RWPE1 (cell line): ENCODE measurements at regions not wholly inside any gene's neighbourhood (a gene's known extent, or its start where the extent isn't known, plus 50 kb on each side); places are given as distances from the start of the nearest gene placed in this dataset.
A peak's percentile ranks its signal among the peaks of the same experiment; 100 is the strongest.

Experiments used
- CTCF ChIA-PET: fragments of 350-600 bp; sonication (Branson Sonifier 250); formaldehyde crosslinking; extraction: SDS; loops from one replicate; lab custom pipeline; 2021; lab: Yijun Ruan, JAX
- POLR2A ChIA-PET: fragments of 400-600 bp; formaldehyde crosslinking; extraction: SDS; loops from one replicate; lab custom pipeline; 2020; ENCODE audit warnings: antibody characterized with exemption; ENCODE audit not compliant: low non-redundant PET; lab: Yijun Ruan, JAX
- DNase-seq: peaks from one replicate; pipeline ENCODE4 v3.0.0; 2012; ENCODE audit warnings: low spot score
- H3K27ac ChIP-seq: fragments of 450-650 bp; 2 replicates; pipeline ENCODE4 v1.5.1; 2017
- CTCF ChIP-seq: fragments of 450-650 bp; conservative IDR thresholded peaks from 2 replicates; pipeline ENCODE4 v1.5.1; 2017; ENCODE audit warnings: low read depth, mild to moderate bottlenecking

- no peak for TF ChIP-seq CTCF
- ChIA-PET CTCF (interaction anchor here (0.6 kb wide), 1 partner anchor 1141 kb away, joined by 4 read pairs; no protein-coding TSS in a partner anchor), POLR2A (no interaction called here)
- no peak for DNase-seq
- H3K27ac ChIP-seq, result no peak overlapping the region
Observed at GRCh38 chrX:122545778-122546177, 638.3 kb upstream of the GRIA3 start.

GRCh38 chrX:122546269-122546668 is 637.8 kb upstream of the GRIA3 start:
- TF ChIP-seq CTCF, result no peak
- no peak for DNase-seq
- CTCF ChIA-PET, result no interaction called here
- no peak overlapping the region for H3K27ac ChIP-seq
- POLR2A ChIA-PET, result no interaction called here

GRCh38 chrX:122552286-122552800 is 631.7 kb upstream of the GRIA3 start:
- TF ChIP-seq CTCF, result no peak
- POLR2A ChIA-PET, result no interaction called here
- CTCF ChIA-PET, result no interaction called here
- H3K27ac ChIP-seq, result no peak overlapping the region
- no peak for DNase-seq

GRCh38 chrX:122555925-122556324 is 628.2 kb upstream of the GRIA3 start:
- CTCF ChIA-PET, result no interaction called here

GRCh38 chrX:122565952-122566351 is 618.1 kb upstream of the GRIA3 start:
- no peak overlapping the region for H3K27ac ChIP-seq
- ChIA-PET POLR2A (no interaction called here), CTCF (no interaction called here)
- TF ChIP-seq CTCF, result no peak
- DNase-seq, result peak; percentile 42

More at GRCh38 chrX:122555925-122556324, 628.2 kb upstream of the GRIA3 start:
- no peak for TF ChIP-seq CTCF
- POLR2A ChIA-PET, result no interaction called here
- no peak for DNase-seq
- H3K27ac ChIP-seq, result no peak overlapping the region

- no peak for TF ChIP-seq CTCF
- H3K27ac ChIP-seq, result no peak overlapping the region
- POLR2A ChIA-PET, result no interaction called here
- CTCF ChIA-PET, result no interaction called here
- DNase-seq, result no peak
Observed at GRCh38 chrX:122566401-122566800, 617.7 kb upstream of the GRIA3 start.
